Skin of body (tissue), 1 donor: ENCODE measurements at regions not wholly inside any gene's neighbourhood (a gene's known extent, or its start where the extent isn't known, plus 50 kb on each side); places are given as distances from the start of the nearest gene placed in this dataset.
"Not testable (repeated sequence)": the region's sequence is repeated elsewhere in the genome, so short reads cannot be mapped to it uniquely, and the experiment has no call there.

Experiments used
- DNase-seq: peaks from one replicate; lab custom pipeline; 2025; lab: John Stamatoyannopoulos, UW

GRCh38 chr12:126228936-126229335, 1163.7 kb downstream of the AACS start:
- no peak for DNase-seq

DNA sequence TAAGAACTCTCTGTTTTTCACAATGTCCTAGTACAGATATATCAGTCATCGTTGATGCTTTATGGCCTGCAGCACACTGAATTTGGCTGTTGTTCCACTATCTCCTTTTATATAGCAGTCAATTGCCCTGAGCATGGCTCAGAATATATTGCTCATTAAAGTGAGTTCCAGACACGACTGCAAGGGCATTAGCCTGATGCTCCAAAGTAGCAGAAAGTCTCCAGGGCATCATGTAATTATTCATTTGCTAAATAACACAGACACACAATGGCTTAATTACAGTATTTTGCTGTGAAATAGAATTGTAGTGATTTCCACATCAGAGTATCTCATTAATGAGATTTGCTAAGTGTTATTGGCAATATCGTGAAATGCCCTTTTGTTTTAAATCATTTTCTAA, 1167.5 kb downstream of the AACS start:
- DNase-seq = no peak

- no peak for DNase-seq
These were observed 1168.4 kb downstream of the AACS start for GRCh38 chr12:126233625-126234024.

DNA sequence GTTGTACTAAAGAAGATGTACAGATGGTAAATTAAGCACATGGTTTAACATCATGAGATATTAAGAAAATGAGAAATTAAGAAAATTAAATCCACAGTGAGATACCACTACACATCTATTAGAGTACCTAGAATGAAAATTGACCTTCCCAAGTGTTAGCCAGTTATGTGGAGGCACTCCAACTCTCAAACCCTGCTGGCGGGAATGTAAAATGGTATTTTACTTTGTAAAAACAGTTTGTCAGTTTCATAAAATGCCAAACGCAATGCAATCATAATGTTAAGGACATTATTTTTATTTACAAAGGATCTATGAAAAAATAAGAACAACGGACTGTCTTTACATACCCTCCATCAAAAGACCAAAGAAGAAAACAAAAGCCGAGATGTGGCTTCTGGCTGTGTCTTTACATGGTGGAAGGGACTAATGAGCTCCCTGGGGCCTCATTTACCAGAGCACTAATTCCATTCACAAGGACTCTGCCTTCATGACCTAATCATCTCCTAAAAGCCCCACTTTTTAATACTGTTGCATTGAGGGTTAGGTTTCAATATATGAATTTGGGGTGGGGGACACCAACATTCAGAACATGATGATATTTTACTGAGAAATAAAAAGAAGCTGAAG, 1178.7 kb downstream of the AACS start:
- no peak for DNase-seq

GRCh38 chr12:126247936-126248335, 1182.7 kb downstream of the AACS start:
- no peak for DNase-seq

DNA sequence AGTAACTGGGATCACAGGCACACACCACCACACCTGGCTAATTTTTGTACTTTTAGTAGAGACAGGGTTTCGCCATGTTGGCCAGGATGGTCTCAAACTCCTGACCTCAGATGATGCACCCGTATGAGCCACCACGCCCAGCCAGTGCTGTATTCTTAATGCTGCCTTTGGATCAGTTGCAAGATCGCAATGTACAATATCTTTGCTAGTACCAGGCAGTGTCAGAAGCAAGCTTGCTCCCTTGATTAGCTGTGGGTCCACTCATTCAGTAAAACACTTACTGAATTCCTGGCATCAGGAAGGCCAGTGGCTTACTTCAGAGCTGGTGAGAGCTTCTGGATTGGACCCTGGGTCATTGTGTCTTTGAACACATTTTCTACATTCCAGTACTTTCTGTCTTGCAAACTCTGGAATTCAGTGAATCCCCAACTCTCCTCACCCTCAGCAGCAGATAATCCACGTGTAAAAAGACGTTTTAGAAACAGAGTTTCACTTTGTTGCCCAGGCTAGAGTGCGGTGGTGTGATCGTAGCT, 1183.7 kb downstream of the AACS start:
- DNase-seq = no peak

DNA sequence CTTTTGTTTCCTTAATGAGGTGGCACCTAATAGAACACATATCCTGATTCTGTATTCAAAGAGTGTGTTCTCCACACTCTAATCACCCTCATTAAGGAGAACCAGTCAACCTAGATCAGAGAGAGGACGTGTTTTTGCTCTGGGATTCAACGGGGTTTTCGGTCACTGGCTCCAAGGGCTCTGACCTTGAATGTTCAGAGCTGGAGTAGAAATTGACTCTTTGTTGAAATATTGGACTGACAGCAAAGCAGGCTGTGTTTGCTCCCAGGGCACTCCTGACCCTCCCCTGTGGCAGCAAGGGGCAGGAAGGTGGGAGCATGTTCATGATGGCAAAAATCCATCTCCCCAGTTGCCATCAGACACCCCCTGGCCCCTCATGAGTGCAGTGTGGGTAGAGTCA, 1193.0 kb downstream of the AACS start:
- DNase-seq = no peak

DNA sequence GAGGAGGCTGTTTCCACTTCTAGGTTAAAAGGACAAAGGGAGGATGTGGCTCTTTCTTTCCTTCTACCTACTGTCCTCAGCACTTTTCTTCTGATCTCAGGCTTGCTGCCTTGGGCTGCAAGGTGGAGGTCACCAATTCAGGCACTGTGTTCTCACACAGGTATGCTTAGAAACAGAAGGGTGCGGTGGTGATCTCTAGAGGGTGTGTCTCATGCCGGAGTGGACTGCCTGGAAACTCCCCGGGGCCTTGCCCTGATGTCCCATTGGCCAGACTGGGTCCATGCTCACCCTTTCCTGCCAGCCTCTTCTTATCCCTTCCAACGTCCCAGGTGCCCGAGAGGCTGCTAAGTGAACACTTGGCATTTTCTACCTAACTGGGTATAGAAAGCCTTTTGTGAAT, 1197.6 kb downstream of the AACS start:
- no peak for DNase-seq

- no peak for DNase-seq
These were observed 1203.0 kb downstream of the AACS start for GRCh38 chr12:126268222-126268621.

DNA sequence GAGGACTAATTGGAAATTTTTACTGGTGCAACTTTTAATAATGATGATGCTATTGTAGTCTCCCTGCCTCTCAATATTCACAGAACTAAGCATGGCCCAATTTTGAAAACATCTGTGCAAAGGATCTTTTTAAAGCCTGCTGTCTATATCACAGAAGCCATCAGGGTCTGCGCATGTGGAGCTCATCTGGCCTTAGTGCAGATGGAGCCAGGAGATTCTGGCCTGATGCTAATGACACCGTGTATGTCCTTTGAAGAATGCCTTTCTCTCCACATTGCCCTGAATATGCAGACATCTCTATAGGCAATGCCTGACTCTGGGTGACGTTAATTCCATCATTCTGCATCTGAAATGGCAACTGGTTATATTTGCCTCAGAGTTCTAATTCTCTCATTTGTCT, 1205.9 kb downstream of the AACS start:
- no peak for DNase-seq

DNA sequence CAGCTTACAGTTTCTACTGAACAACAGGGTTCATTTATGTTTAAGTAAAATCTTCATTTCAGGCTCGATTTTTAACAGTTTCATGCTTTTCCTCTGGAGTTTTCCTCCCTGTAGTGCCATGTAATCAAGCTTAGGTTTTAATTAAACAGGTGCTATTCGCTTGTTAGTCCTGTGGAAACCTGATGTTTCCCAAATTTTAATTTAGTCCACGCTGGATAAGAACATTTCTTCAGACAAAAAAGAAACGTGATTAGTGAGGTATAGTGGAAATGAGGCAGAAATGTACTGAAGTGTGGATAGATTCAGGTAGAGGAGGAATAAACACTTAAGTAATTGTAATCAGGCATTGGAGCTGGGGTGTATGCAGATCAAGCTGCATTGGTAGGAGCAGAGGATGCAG, 1217.5 kb downstream of the AACS start:
- no peak for DNase-seq

DNA sequence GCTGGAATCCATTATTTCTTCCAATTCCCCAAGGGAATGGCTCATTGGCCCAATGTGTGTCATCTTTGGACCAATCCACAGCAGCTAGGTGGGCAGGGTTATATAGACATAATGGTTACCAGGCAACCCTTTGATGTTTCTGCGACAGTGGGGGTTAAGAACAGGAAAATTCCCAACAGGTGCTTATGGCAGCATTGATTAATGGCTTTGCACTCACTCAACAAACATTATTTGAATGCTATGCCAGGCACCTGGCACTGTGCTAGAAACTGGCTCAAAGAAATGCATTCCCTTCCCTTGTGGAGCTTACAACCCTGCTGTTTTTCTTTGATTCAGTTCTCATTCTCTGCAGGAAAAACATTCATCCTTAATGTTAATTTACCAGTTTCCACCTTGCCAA, 1221.0 kb downstream of the AACS start:
- DNase-seq = no peak

DNA sequence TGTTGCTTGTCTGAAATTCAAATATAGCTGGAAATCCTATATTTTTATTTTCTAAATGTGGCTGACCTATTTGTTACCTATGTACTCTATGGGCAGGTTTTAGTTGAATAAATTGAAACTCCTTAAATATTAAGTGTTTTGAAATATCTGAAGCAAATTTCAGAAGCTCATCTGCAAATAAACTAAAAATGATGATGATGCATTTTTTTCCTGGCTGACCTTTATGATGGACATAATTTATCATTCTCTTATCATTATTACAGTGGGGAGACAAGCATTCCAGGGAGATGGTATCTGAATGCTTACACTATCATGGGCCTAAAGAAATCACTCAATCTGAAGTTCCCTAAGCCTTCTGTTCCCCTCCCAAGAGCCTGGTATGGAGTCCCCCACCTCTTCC, 1225.2 kb downstream of the AACS start:
- DNase-seq = no peak

DNA sequence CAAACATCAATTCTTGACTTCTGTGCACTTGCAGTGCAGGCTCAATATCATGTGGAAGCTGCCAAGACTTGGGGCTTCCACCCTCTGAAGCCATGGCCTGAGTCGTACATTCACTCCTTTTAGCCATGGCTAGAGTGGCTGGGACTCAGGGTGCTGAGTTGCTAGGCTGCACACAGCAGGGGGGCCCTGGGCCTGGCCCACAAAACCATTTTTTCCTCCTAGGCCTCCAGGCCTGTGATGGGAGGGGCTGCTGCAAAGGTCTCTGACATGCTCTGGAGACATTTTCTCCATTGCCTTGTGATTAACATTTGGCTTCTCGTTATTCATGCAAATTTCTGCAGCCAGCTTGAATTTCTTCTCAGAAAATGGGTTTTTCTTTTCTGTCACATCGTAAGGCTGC, 1226.8 kb downstream of the AACS start:
- not testable (repeated sequence) for DNase-seq

DNA sequence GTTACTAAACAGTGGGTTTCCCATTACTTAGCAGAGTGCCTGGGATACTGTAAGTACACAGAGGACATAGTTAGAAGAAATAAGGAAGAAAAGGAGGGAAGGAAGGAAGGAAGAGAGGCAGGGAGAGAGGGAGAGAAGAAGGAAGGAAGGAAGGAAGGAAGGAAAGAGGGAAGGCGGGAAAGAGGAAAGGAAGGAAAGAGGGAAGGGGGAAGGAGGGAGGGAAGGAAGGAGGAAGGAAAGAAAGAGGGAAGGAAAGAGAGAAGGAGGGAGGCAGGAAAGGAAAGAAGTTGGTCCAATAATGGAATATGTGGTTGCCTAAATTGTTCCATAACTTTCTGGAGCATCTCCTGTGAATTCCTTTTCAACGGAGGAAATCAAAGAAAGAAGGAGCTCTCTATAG, 1230.4 kb downstream of the AACS start:
- no peak for DNase-seq

- no peak for DNase-seq
These were observed 1244.0 kb downstream of the AACS start for GRCh38 chr12:126309278-126309677.

DNA sequence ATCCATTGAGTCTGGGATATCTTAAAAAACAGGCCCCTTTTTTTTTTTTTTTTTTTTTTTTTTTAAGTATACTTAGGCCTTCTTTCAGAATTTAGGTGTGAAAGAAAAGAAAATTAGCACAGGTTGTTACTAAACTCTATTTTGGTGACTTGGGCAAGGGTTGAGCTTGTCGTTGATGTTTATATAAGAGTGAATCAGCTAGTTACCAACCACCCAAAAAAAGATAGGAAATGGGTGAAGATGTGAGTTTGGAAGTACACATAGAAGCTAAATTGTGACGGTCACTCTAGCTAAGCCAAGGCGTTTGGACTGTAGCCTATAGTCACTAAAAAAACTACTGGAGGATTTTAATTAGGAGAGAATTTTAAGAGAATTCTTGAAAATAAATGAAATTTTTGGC, 1247.2 kb downstream of the AACS start:
- DNase-seq = no peak

GRCh38 chr12:126316411-126316810, 1251.2 kb downstream of the AACS start:
- no peak for DNase-seq

- DNase-seq = peak; percentile 6
These were observed 1272.6 kb downstream of the AACS start for GRCh38 chr12:126337556-126338441.

DNA sequence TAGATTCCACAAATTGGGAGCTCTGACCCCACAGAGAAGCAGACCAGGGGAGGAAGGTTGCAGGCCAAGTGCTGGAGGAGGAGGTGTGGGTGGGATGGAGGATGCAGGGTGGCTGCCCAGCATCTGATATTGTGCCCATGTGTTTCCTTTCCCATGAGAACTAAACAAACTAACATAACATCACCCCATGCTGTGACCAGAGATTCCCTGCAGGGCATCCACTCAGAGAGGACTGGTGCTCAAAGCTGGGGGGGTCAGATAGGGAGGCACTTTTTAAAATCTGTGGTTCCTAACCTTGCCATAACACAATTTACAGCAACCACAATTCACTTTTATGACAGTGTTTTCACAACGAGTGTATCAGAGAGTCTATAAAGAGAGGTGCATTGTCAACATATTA, 1277.6 kb downstream of the AACS start:
- DNase-seq = no peak

GRCh38 chr12:126343321-126343720, 1278.1 kb downstream of the AACS start:
- DNase-seq = no peak

GRCh38 chr12:126346087-126346486, 1280.9 kb downstream of the AACS start:
- DNase-seq = no peak

- DNase-seq = no peak
These were observed 1282.2 kb downstream of the AACS start for GRCh38 chr12:126347421-126347820.
